HG03342 (cell line): ENCODE measurements at regions not wholly inside any gene's neighbourhood (a gene's known extent, or its start where the extent isn't known, plus 50 kb on each side); places are given as distances from the start of the nearest gene placed in this dataset.

Source experiments
- ATAC-seq: cut with Tn5 transposase; IDR thresholded peaks from one replicate; pipeline ENCODE4 v1.9.1; 2021; ENCODE audit warnings: mild to moderate bottlenecking, moderate library complexity; ENCODE audit not compliant: unreplicated experiment

- ATAC-seq, result no peak
These were observed 241.9 kb downstream of the HHIPL2 start for GRCh38 chr1:222306011-222306410.

GRCh38 chr1:222301652-222302051, 246.3 kb downstream of the HHIPL2 start:
- no peak for ATAC-seq

- ATAC-seq, result no peak
These were observed 248.4 kb downstream of the HHIPL2 start for GRCh38 chr1:222299524-222299923.

GRCh38 chr1:222290866-222291265, 257.0 kb downstream of the HHIPL2 start:
- ATAC-seq, result no peak

- ATAC-seq, result no peak
These were observed 259.9 kb downstream of the HHIPL2 start for GRCh38 chr1:222288053-222288452.

- ATAC-seq, result no peak
These were observed 261.9 kb downstream of the HHIPL2 start for GRCh38 chr1:222286011-222286410.

- no peak for ATAC-seq
These were observed 262.4 kb downstream of the HHIPL2 start for GRCh38 chr1:222285526-222285925.

- ATAC-seq, result no peak
These were observed 263.4 kb downstream of the HHIPL2 start for GRCh38 chr1:222284466-222284865.

GRCh38 chr1:222283147-222283768, 264.6 kb downstream of the HHIPL2 start:
- ATAC-seq, result no peak

- no peak for ATAC-seq
These were observed 268.3 kb downstream of the HHIPL2 start for GRCh38 chr1:222279591-222279990.

- no peak for ATAC-seq
These were observed 269.4 kb downstream of the HHIPL2 start for GRCh38 chr1:222278501-222278900.

- no peak for ATAC-seq
These were observed 272.0 kb downstream of the HHIPL2 start for GRCh38 chr1:222275729-222276465.

- ATAC-seq, result no peak
These were observed 272.7 kb downstream of the HHIPL2 start for GRCh38 chr1:222275001-222275728.

GRCh38 chr1:222266223-222267196, 281.4 kb downstream of the HHIPL2 start:
- ATAC-seq, result no peak

- ATAC-seq, result no peak
These were observed 284.1 kb downstream of the HHIPL2 start for GRCh38 chr1:222263791-222264190.

- no peak for ATAC-seq
These were observed 290.9 kb downstream of the HHIPL2 start for GRCh38 chr1:222257027-222257426.

GRCh38 chr1:222256058-222256457, 291.8 kb downstream of the HHIPL2 start:
- no peak for ATAC-seq

- ATAC-seq, result no peak
These were observed 295.1 kb downstream of the HHIPL2 start for GRCh38 chr1:222252788-222253187.

GRCh38 chr1:222251847-222252246, 296.1 kb downstream of the HHIPL2 start:
- ATAC-seq, result no peak

GRCh38 chr1:222250376-222250775, 297.5 kb downstream of the HHIPL2 start:
- no peak for ATAC-seq

GRCh38 chr1:222247811-222248310, 300.0 kb downstream of the HHIPL2 start:
- no peak for ATAC-seq
